Fibroblast of lung (primary cell): ENCODE measurements at regions not wholly inside any gene's neighbourhood (a gene's known extent, or its start where the extent isn't known, plus 50 kb on each side); places are given as distances from the start of the nearest gene placed in this dataset.

Experiments used
- DNase-seq, 2 donors: peaks; one replicate each; pipeline versions ENCODE4 v3.0.0 to v3.0.0-alpha.2; 2010; ENCODE audit warnings: low read depth in 2 of 2
- H2AFZ ChIP-seq: 2 replicates; pipeline ENCODE4 v1.5.1; 2012; ENCODE audit warnings: low read length, control low read depth, inconsistent platforms
- H3K27ac ChIP-seq: 2 replicates; pipeline ENCODE4 v1.5.1; 2011; ENCODE audit warnings: low read length, control low read depth; ENCODE audit not compliant: insufficient read depth
- H3K27me3 ChIP-seq: 2 replicates; pipeline ENCODE4 v1.5.1; 2011; ENCODE audit warnings: mild to moderate bottlenecking, low read length; ENCODE audit not compliant: control insufficient read depth, insufficient read depth
- H3K36me3 ChIP-seq: 2 replicates; pipeline ENCODE4 v1.5.1; 2011; ENCODE audit warnings: low read length; ENCODE audit not compliant: control insufficient read depth, insufficient read depth
- H3K4me1 ChIP-seq: 2 replicates; pipeline ENCODE4 v1.5.1; 2011; ENCODE audit warnings: low read length; ENCODE audit not compliant: control insufficient read depth, insufficient read depth; ENCODE audit errors: extremely low read depth
- H3K4me2 ChIP-seq: 2 replicates; pipeline ENCODE4 v1.5.1; 2011; ENCODE audit warnings: low read length, control low read depth; ENCODE audit not compliant: insufficient read depth; ENCODE audit errors: extremely low read depth
- H3K4me3 ChIP-seq, 4 experiments: fragments of 200-600 bp in 1 of 4; sonication (generic) in 1 of 4; replicated peaks in 1 of 4; 2 replicates each; pipeline ENCODE4 v1.5.1; 2011 to 2016; ENCODE audit warnings: low read length in 4 of 4, low read depth in 3 of 4, mild to moderate bottlenecking in 3 of 4, control low read depth in 2 of 4, inconsistent platforms in 1 of 4, mixed read lengths in 1 of 4; ENCODE audit not compliant: insufficient read depth in 1 of 4; ENCODE audit errors: control extremely low read depth in 1 of 4
- H3K79me2 ChIP-seq: 2 replicates; pipeline ENCODE4 v1.5.1; 2012; ENCODE audit warnings: mild to moderate bottlenecking, low read length, inconsistent platforms; ENCODE audit not compliant: control insufficient read depth, insufficient read depth
- H3K9ac ChIP-seq: 2 replicates; pipeline ENCODE4 v1.5.1; 2011; ENCODE audit warnings: mild to moderate bottlenecking, low read length, control low read depth; ENCODE audit not compliant: insufficient read depth
- H3K9me3 ChIP-seq: 2 replicates; pipeline ENCODE4 v1.5.1; 2012; ENCODE audit warnings: low read depth, low read length; ENCODE audit not compliant: control insufficient read depth, insufficient read depth
- H4K20me1 ChIP-seq: 2 replicates; pipeline ENCODE4 v1.5.1; 2011; ENCODE audit warnings: low read length; ENCODE audit not compliant: control insufficient read depth, insufficient read depth; ENCODE audit errors: extremely low read depth
- CTCF ChIP-seq, 2 donors: IDR thresholded peaks in 1 of 2; conservative IDR thresholded peaks in 1 of 2; 1 replicate in 1 of 2; 2 replicates in 1 of 2; pipeline ENCODE4 v1.5.1; 2011 to 2012; ENCODE audit warnings: low read length in 2 of 2, control low read depth in 1 of 2, inconsistent platforms in 1 of 2, low read depth in 1 of 2, mild to moderate bottlenecking in 1 of 2
- EZH2 ChIP-seq: IDR thresholded peaks from 2 replicates; pipeline ENCODE4 v1.5.1; 2012; ENCODE audit warnings: low read length, control low read depth, mild to moderate bottlenecking; ENCODE audit errors: missing control alignments

GRCh38 chr6:66230591-66230990, 523.6 kb upstream of the EYS start:
- Histone ChIP-seq H4K20me1 (no peaks in the 10 kb centered on the region), H3K27ac (no peak overlapping the region), H3K4me3 (no peak overlapping the region), H3K4me1 (no peaks in the 10 kb centered on the region), H2AFZ (no peak overlapping the region), H3K9me3 (no peaks in the 10 kb centered on the region), H3K4me2 (no peak overlapping the region), H3K27me3 (no peaks in the 10 kb centered on the region), H3K79me2 (no peaks in the 10 kb centered on the region), H3K36me3 (no peaks in the 10 kb centered on the region), H3K9ac (no peak overlapping the region)
- DNase-seq: no peak
- TF ChIP-seq CTCF (conservative IDR thresholded peaks at IDR 0.05 in 1 of 2, IDR thresholded peaks at IDR 0.05 in 1 of 2; ENCODE audit: low read depth in 1 of 2, low read length in 2 of 2) (no peak), EZH2 (no peak)

GRCh38 chr6:66226109-66226508, 519.1 kb upstream of the EYS start:
- H3K9me3 ChIP-seq: no peaks in the 10 kb centered on the region
- no peak overlapping the region for H3K4me2 ChIP-seq
- H3K36me3 ChIP-seq: no peaks in the 10 kb centered on the region
- no peaks in the 10 kb centered on the region for H3K4me1 ChIP-seq
- DNase-seq: peak in 1 of 2 donors; percentile 63
- TF ChIP-seq CTCF (conservative IDR thresholded peaks at IDR 0.05 in 1 of 2, IDR thresholded peaks at IDR 0.05 in 1 of 2; ENCODE audit: low read depth in 1 of 2, low read length in 2 of 2): no peak
- no peak for TF ChIP-seq EZH2
- H3K27ac ChIP-seq: no peak overlapping the region
- no peaks in the 10 kb centered on the region for H3K27me3 ChIP-seq
- no peak overlapping the region for H2AFZ ChIP-seq
- no peak overlapping the region for H3K9ac ChIP-seq
- H4K20me1 ChIP-seq: no peaks in the 10 kb centered on the region
- H3K79me2 ChIP-seq: no peaks in the 10 kb centered on the region
- H3K4me3 ChIP-seq: no peak overlapping the region

- Histone ChIP-seq H3K4me2 (no peak overlapping the region), H3K36me3 (no peaks in the 10 kb centered on the region), H4K20me1 (no peaks in the 10 kb centered on the region), H3K27me3 (no peaks in the 10 kb centered on the region), H3K9ac (no peak overlapping the region), H2AFZ (no peak overlapping the region), H3K9me3 (no peaks in the 10 kb centered on the region), H3K27ac (no peak overlapping the region), H3K4me1 (no peaks in the 10 kb centered on the region), H3K4me3 (no peak overlapping the region), H3K79me2 (no peaks in the 10 kb centered on the region)
- no peak for TF ChIP-seq CTCF (conservative IDR thresholded peaks at IDR 0.05 in 1 of 2, IDR thresholded peaks at IDR 0.05 in 1 of 2; ENCODE audit: low read depth in 1 of 2, low read length in 2 of 2)
- no peak for TF ChIP-seq EZH2
- peak in 1 of 2 donors; percentile 11 for DNase-seq
Observed at GRCh38 chr6:66210964-66211363, 503.9 kb upstream of the EYS start.
